ENCODE measurements at regions not wholly inside any gene's neighbourhood (a gene's known extent, or its start where the extent isn't known, plus 50 kb on each side); places are given as distances from the start of the nearest gene placed in this dataset.
A peak's percentile ranks its signal among the peaks of the same experiment; 100 is the strongest.

DNA sequence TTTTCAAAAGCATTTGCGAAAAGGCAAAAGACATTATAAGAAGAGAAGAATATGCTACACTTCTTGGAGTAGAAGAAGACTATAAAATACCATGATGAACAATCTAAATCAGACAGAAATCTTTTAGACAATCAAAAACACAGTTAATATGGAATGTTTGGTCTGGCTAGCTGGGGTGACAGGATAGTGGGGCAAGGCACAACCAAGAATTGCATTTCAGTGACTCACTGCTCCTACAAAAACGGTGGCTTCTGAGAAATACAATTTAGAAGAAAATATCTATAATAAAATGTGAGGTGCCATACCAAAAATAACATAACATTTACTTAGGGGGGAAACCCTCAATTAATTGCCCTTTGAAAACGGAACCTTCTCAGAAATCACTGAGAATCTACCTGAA lies 363.4 kb downstream of the NPR3 start:
- no peak overlapping the region for H3K9ac ChIP-seq
- DNase-seq, result peak; percentile 70
- peaks cover 55% of the 10 kb centered on the region for H3K4me1 ChIP-seq (ENCODE audit: insufficient read depth)
- no peaks in the 10 kb centered on the region for H3K27me3 ChIP-seq (replicated peaks; ENCODE audit: insufficient read depth)
- H3K79me2 ChIP-seq (ENCODE audit: insufficient read depth), result no peaks in the 10 kb centered on the region
- no peak for TF ChIP-seq EZH2 (IDR thresholded peaks at IDR 0.05; ENCODE audit: insufficient read depth, poor library complexity, severe bottlenecking)
- TF ChIP-seq EZH2phosphoT487 (IDR thresholded peaks at IDR 0.05; ENCODE audit: insufficient read depth, low read depth), result no peak
- H3K27ac ChIP-seq, result peak overlapping the region; percentile 29; the same call in 1 of the 2 replicates
- H3K9me2 ChIP-seq (ENCODE audit: insufficient read depth), result no peaks in the 10 kb centered on the region
- peak overlapping the region; percentile 3; the same call in 1 of the 2 replicates for H3K4me3 ChIP-seq
- no peaks in the 10 kb centered on the region for H4K20me1 ChIP-seq (ENCODE audit: insufficient read depth)
- H3K36me3 ChIP-seq (ENCODE audit: low read depth), result no peaks in the 10 kb centered on the region
- H3K4me2 ChIP-seq (ENCODE audit: unreplicated experiment), result peak overlapping the region; percentile 46
- H3K9me3 ChIP-seq (ENCODE audit: low read depth), result no peaks in the 10 kb centered on the region
- H3F3A ChIP-seq (ENCODE audit: insufficient read depth), result peaks cover 30% of the 10 kb centered on the region
- WGBS, 2 experiments (ENCODE audit: low coverage in 1 of 2, low lambda C conversion rate in 2 of 2, missing lambda C conversion rate in 2 of 2), result 47 to 55% methylated on average over 3 of the region's 3 CpGs
- 0 out of 2 replicates have a peak overlapping the region, but pooled peaks have one; percentile 28 for H2AFZ ChIP-seq
- in situ Hi-C loops (cut with MboI), result no loop called here

DNA sequence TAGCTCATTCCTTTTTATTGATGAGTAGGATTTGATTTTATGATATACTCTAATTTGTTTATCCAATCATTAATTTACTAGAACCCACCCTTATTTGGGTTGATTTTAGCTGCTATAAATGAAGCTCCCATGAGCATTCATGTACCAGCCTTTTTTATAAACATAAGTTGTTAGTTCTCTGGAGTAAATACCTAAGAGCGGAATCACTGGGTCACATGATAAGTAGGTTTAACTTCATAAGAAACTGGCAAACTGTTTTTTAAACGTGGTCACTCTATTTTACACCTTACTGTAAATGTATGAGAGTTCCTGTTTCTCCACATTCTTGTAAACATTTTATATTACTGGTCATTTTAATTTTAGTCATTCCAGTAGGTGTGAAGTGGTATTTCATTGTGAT lies 364.6 kb downstream of the NPR3 start:
- peak; percentile 41 for DNase-seq

DNA sequence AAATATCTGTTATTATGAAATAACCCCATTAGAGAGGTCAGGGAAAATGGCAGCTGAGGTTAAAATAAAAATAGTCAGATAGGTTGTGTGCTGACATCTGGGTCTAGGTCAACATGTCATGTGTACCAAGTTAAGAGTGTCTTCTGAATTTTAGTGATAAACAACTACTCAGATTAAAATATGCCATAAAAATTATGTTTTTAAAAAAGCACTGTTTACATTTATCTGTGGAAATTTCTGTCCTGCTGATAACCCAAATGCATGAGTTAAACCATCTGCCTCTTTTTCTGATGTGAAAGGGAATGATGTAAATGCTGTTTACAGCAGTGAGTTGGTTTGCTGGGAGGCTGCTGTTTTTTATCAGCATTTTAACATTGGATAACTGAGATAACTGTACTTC lies 361.2 kb upstream of the TARS1 start:
- H3K4me2 ChIP-seq (ENCODE audit: unreplicated experiment), result no peak overlapping the region
- H3K9me3 ChIP-seq (ENCODE audit: low read depth), result no peaks in the 10 kb centered on the region
- DNase-seq, result no peak
- no peak overlapping the region for H3K27ac ChIP-seq
- no peak overlapping the region for H2AFZ ChIP-seq
- H3K4me3 ChIP-seq, result no peak overlapping the region
- H3K27me3 ChIP-seq (replicated peaks; ENCODE audit: insufficient read depth), result no peaks in the 10 kb centered on the region
- H3F3A ChIP-seq (ENCODE audit: insufficient read depth), result peaks cover 7% of the 10 kb centered on the region; the same call in 1 of the 2 replicates
- H3K9ac ChIP-seq, result no peak overlapping the region
- no peak for TF ChIP-seq EZH2 (IDR thresholded peaks at IDR 0.05; ENCODE audit: insufficient read depth, poor library complexity, severe bottlenecking)
- no peak for TF ChIP-seq EZH2phosphoT487 (IDR thresholded peaks at IDR 0.05; ENCODE audit: insufficient read depth, low read depth)
- no peaks in the 10 kb centered on the region for H3K79me2 ChIP-seq (ENCODE audit: insufficient read depth)
- H3K36me3 ChIP-seq (ENCODE audit: low read depth), result no peaks in the 10 kb centered on the region
- H3K4me1 ChIP-seq (ENCODE audit: insufficient read depth), result peaks cover 17% of the 10 kb centered on the region
- in situ Hi-C loops (cut with MboI), result no loop called here
- no peaks in the 10 kb centered on the region for H4K20me1 ChIP-seq (ENCODE audit: insufficient read depth)
- no peaks in the 10 kb centered on the region for H3K9me2 ChIP-seq (ENCODE audit: insufficient read depth)

More for the DNA sequence above, 364.6 kb downstream of the NPR3 start:
- in situ Hi-C loops (cut with MboI), result no loop called here
- no peak for TF ChIP-seq EZH2phosphoT487 (IDR thresholded peaks at IDR 0.05; ENCODE audit: insufficient read depth, low read depth)
- TF ChIP-seq EZH2 (IDR thresholded peaks at IDR 0.05; ENCODE audit: insufficient read depth, poor library complexity, severe bottlenecking), result no peak
- no peak overlapping the region for H3K27ac ChIP-seq
- no peak overlapping the region for H3K9ac ChIP-seq
- H3K79me2 ChIP-seq (ENCODE audit: insufficient read depth), result no peaks in the 10 kb centered on the region
- no peaks in the 10 kb centered on the region for H3K9me2 ChIP-seq (ENCODE audit: insufficient read depth)
- H3K4me3 ChIP-seq, result no peak overlapping the region
- 0 out of 2 replicates have a peak overlapping the region, but pooled peaks have one; percentile 12 for H2AFZ ChIP-seq
- H3K36me3 ChIP-seq (ENCODE audit: low read depth), result no peaks in the 10 kb centered on the region
- 61 to 66% methylated on average over 2 of the region's 2 CpGs for WGBS, 2 experiments (ENCODE audit: low coverage in 1 of 2, low lambda C conversion rate in 2 of 2, missing lambda C conversion rate in 2 of 2)
- no peaks in the 10 kb centered on the region for H4K20me1 ChIP-seq (ENCODE audit: insufficient read depth)
- no peak overlapping the region for H3K4me2 ChIP-seq (ENCODE audit: unreplicated experiment)
- peaks cover 30% of the 10 kb centered on the region for H3F3A ChIP-seq (ENCODE audit: insufficient read depth)
- H3K27me3 ChIP-seq (replicated peaks; ENCODE audit: insufficient read depth), result no peaks in the 10 kb centered on the region
- no peaks in the 10 kb centered on the region for H3K9me3 ChIP-seq (ENCODE audit: low read depth)
- H3K4me1 ChIP-seq (ENCODE audit: insufficient read depth), result peaks cover 52% of the 10 kb centered on the region

DNA sequence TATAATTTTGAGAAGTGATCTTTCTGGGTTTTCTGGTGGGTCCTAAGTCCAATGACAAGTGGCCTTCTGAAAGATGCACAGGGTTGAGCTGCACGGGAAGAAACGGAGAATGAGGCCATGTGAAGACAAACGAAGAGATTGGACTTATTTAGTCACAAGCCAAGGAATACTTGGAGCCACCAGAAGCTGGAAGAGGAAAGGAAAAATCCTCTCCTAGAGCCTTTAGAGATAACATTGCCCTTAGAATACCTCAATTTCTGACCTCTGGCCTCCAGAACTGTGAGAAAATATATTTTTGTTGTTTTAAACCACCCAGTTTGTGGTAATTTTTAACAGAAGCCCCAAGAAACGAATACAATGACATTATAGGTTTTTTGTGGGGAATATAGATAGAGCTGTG lies 360.5 kb upstream of the TARS1 start:
- in situ Hi-C loops (cut with MboI), result no loop called here
- DNase-seq, result no peak
- no peaks in the 10 kb centered on the region for H3K9me3 ChIP-seq (ENCODE audit: low read depth)
- H3K79me2 ChIP-seq (ENCODE audit: insufficient read depth), result no peaks in the 10 kb centered on the region
- H3K9ac ChIP-seq, result no peak overlapping the region
- H3K36me3 ChIP-seq (ENCODE audit: low read depth), result no peaks in the 10 kb centered on the region
- peaks cover under 1% of the 10 kb centered on the region; the same call in 1 of the 2 replicates for H3F3A ChIP-seq (ENCODE audit: insufficient read depth)
- H2AFZ ChIP-seq, result no peak overlapping the region
- H4K20me1 ChIP-seq (ENCODE audit: insufficient read depth), result no peaks in the 10 kb centered on the region
- TF ChIP-seq EZH2 (IDR thresholded peaks at IDR 0.05; ENCODE audit: insufficient read depth, poor library complexity, severe bottlenecking) (no peak), EZH2phosphoT487 (IDR thresholded peaks at IDR 0.05; ENCODE audit: insufficient read depth, low read depth) (no peak)
- no peak overlapping the region for H3K4me2 ChIP-seq (ENCODE audit: unreplicated experiment)
- H3K4me3 ChIP-seq, result no peak overlapping the region
- no peak overlapping the region for H3K27ac ChIP-seq
- H3K4me1 ChIP-seq (ENCODE audit: insufficient read depth), result peaks cover 9% of the 10 kb centered on the region
- 83 to 84% methylated on average over 4 of the region's 4 CpGs for WGBS, 2 experiments (ENCODE audit: low coverage in 1 of 2, low lambda C conversion rate in 2 of 2, missing lambda C conversion rate in 2 of 2)
- no peaks in the 10 kb centered on the region for H3K9me2 ChIP-seq (ENCODE audit: insufficient read depth)
- H3K27me3 ChIP-seq (replicated peaks; ENCODE audit: insufficient read depth), result no peaks in the 10 kb centered on the region

DNA sequence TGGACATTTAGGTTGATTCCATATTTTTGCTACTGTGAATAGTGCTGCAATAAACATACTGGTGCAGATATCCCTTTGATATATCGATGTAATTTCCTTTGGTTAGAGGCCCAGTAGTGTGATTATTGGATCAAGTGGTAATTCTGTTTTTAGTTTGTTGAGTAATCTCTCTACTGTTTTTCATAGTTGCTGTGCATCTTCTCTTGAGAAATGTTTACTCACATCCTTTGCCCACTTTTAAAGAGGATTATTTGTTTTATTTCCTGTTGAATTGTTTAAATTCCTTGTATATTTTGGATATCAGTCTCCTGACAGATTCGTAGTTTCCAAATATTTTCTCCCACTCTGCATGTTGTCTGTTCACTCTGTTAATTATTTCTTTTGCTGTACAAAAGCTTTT lies 352.6 kb upstream of the TARS1 start:
- TF ChIP-seq EZH2phosphoT487 (IDR thresholded peaks at IDR 0.05; ENCODE audit: insufficient read depth, low read depth) (no peak), EZH2 (IDR thresholded peaks at IDR 0.05; ENCODE audit: insufficient read depth, poor library complexity, severe bottlenecking) (no peak)
- Histone ChIP-seq H3K27ac (peak overlapping the region; percentile 28), H3K79me2 (ENCODE audit: insufficient read depth) (no peaks in the 10 kb centered on the region), H3K36me3 (ENCODE audit: low read depth) (no peaks in the 10 kb centered on the region), H3K9me3 (ENCODE audit: low read depth) (no peaks in the 10 kb centered on the region), H3K4me1 (ENCODE audit: insufficient read depth) (peaks cover 39% of the 10 kb centered on the region), H3K9me2 (ENCODE audit: insufficient read depth) (no peaks in the 10 kb centered on the region), H3K9ac (no peak overlapping the region), H3K4me3 (no peak overlapping the region), H2AFZ (peak overlapping the region; percentile 26), H3F3A (ENCODE audit: insufficient read depth) (peaks cover 44% of the 10 kb centered on the region), H3K27me3 (replicated peaks; ENCODE audit: insufficient read depth) (no peaks in the 10 kb centered on the region), H3K4me2 (ENCODE audit: unreplicated experiment) (peak overlapping the region; percentile 29), H4K20me1 (ENCODE audit: insufficient read depth) (no peaks in the 10 kb centered on the region)
- in situ Hi-C loops (cut with MboI), result no loop called here
- 4 to 10% methylated on average over 2 of the region's 2 CpGs for WGBS, 2 experiments (ENCODE audit: low coverage in 1 of 2, low lambda C conversion rate in 2 of 2, missing lambda C conversion rate in 2 of 2)
- peak; percentile 37 for DNase-seq
